ENCODE measurements at regions not wholly inside any gene's neighbourhood (a gene's known extent, or its start where the extent isn't known, plus 50 kb on each side); places are given as distances from the start of the nearest gene placed in this dataset.
"Not testable (repeated sequence)": the region's sequence is repeated elsewhere in the genome, so short reads cannot be mapped to it uniquely, and the experiment has no call there.

- DNase-seq (ENCODE audit: low read depth) = no peak
These were observed 1689.2 kb downstream of the OTOL1 start for GRCh38 chr3:163185721-163186350.

GRCh38 chr3:163175970-163176369 is 1679.4 kb downstream of the OTOL1 start:
- no peak for DNase-seq (ENCODE audit: low read depth)

GRCh38 chr3:163172513-163172912 is 1675.9 kb downstream of the OTOL1 start:
- not testable (repeated sequence) for DNase-seq (ENCODE audit: low read depth)

- no peak for DNase-seq (ENCODE audit: low read depth)
These were observed 1669.6 kb downstream of the OTOL1 start for GRCh38 chr3:163166197-163166596.

- DNase-seq (ENCODE audit: low read depth) = no peak
These were observed 1662.7 kb downstream of the OTOL1 start for GRCh38 chr3:163159306-163159705.

- no peak for DNase-seq (ENCODE audit: low read depth)
These were observed 1643.0 kb downstream of the OTOL1 start for GRCh38 chr3:163139600-163139999.

- no peak for DNase-seq (ENCODE audit: low read depth)
These were observed 1641.7 kb downstream of the OTOL1 start for GRCh38 chr3:163138258-163138657.

- DNase-seq (ENCODE audit: low read depth) = no peak
These were observed 1635.5 kb downstream of the OTOL1 start for GRCh38 chr3:163132111-163132510.

- DNase-seq (ENCODE audit: low read depth) = no peak
These were observed 1632.7 kb downstream of the OTOL1 start for GRCh38 chr3:163129287-163129686.

- DNase-seq (ENCODE audit: low read depth) = no peak
These were observed 1629.5 kb downstream of the OTOL1 start for GRCh38 chr3:163126115-163126514.
